HCT116 (cell line): ENCODE measurements at regions not wholly inside any gene's neighbourhood (a gene's known extent, or its start where the extent isn't known, plus 50 kb on each side); places are given as distances from the start of the nearest gene placed in this dataset.

ENCODE experiments used
- ATAC-seq: fragments of 200-7000 bp; cut with Tn5 transposase; 2 replicates; pipeline ENCODE4 v1.9.1; 2020; ENCODE audit warnings: mild to moderate bottlenecking, moderate library complexity
- BruUV-seq: library from RNA; stranded (reverse); fragments of 400-500 nt; replicated peaks from 2 replicates; lab custom pipeline; 2021; lab: Mats Ljungman, UMichigan
- CTCF ChIA-PET: fragments of 300-600 bp; sonication (Branson Sonifier 250); formaldehyde crosslinking; loops from one replicate; lab custom pipeline; 2021; ENCODE audit warnings: antibody characterized with exemption; lab: Charles Lee
- POLR2A ChIA-PET: fragments of 300-600, 350-600 bp; sonication (Branson Sonifier 250); formaldehyde crosslinking; loops from one replicate; lab custom pipeline; 2021; ENCODE audit warnings: antibody characterized with exemption; lab: Charles Lee
- RAD21 ChIA-PET, 2 experiments: fragments of 300-600 bp; sonication (Branson Sonifier 250); formaldehyde crosslinking; loops; one replicate each; lab custom pipeline; 2023; ENCODE audit warnings: low total read pairs in 2 of 2; ENCODE audit not compliant: uncharacterized antibody in 2 of 2, unreplicated experiment in 2 of 2, low non-redundant PET in 1 of 2; lab: Charles Lee
- DNase-seq: peaks from one replicate; pipeline ENCODE4 v3.0.0-alpha.2; 2010; ENCODE audit warnings: low read depth, low spot score
- H2AFZ ChIP-seq: fragments of 200-600 bp; shearing (Covaris generic), sonication (generic); 2 replicates; pipeline ENCODE4 v1.6.1; 2017; ENCODE audit warnings: low read depth, mixed run types, mixed read lengths, antibody characterized with exemption, low read length; ENCODE audit not compliant: poor library complexity, severe bottlenecking
- H3K27ac ChIP-seq: 2 replicates; pipeline ENCODE4 v1.5.1; 2012; ENCODE audit warnings: low read depth, low read length
- H3K27me3 ChIP-seq: fragments of 200-600 bp; sonication (generic); 2 replicates; pipeline ENCODE4 v1.6.1; 2016; ENCODE audit warnings: mixed run types, low read length, mixed read lengths; ENCODE audit not compliant: insufficient read depth
- H3K36me3 ChIP-seq, 2 experiments: fragments of 200-500 bp in 1 of 2; fragments of 200-600 bp in 1 of 2; sonication (Bioruptor generic) in 1 of 2; sonication (generic) in 1 of 2; 2 replicates each; pipeline versions ENCODE4 v1.5.1 to v1.6.1; 2014 to 2016; ENCODE audit warnings: low read length in 2 of 2, inconsistent platforms in 1 of 2, mixed read lengths in 1 of 2, mixed run types in 1 of 2; ENCODE audit not compliant: insufficient read depth in 2 of 2, control insufficient read depth in 1 of 2
- H3K4me1 ChIP-seq, 2 experiments: fragments of 200-600 bp in 1 of 2; sonication (generic) in 1 of 2; 2 replicates each; pipeline versions ENCODE4 v1.5.1 to v1.6.1; 2012 to 2017; ENCODE audit warnings: low read length in 2 of 2, inconsistent platforms in 1 of 2, mild to moderate bottlenecking in 1 of 2, mixed read lengths in 1 of 2, mixed run types in 1 of 2, moderate library complexity in 1 of 2; ENCODE audit not compliant: insufficient read depth in 2 of 2, control insufficient read depth in 1 of 2
- H3K4me2 ChIP-seq: fragments of 200-600 bp; sonication (generic); 2 replicates; pipeline ENCODE4 v1.6.1; 2017; ENCODE audit warnings: mixed run types, low read length, mixed read lengths
- H3K4me3 ChIP-seq, 2 experiments: fragments of 200-600 bp in 1 of 2; sonication (generic) in 1 of 2; replicated peaks in 1 of 2; 2 replicates each; pipeline ENCODE4 v1.5.1; 2011 to 2016; ENCODE audit warnings: low read length in 2 of 2, control low read depth in 1 of 2, low read depth in 1 of 2, mild to moderate bottlenecking in 1 of 2, mixed read lengths in 1 of 2, mixed run types in 1 of 2
- H3K79me2 ChIP-seq: fragments of 200-600 bp; sonication (generic); 2 replicates; pipeline ENCODE4 v1.6.1; 2017; ENCODE audit warnings: mild to moderate bottlenecking, mixed run types, low read length, moderate library complexity, mixed read lengths; ENCODE audit not compliant: insufficient read depth
- H3K9ac ChIP-seq: fragments of 200-600 bp; sonication (generic); 2 replicates; pipeline ENCODE4 v1.6.1; 2016; ENCODE audit warnings: low read length, mixed read lengths
- H3K9me2 ChIP-seq: fragments of 200-600 bp; sonication (generic), shearing (Covaris generic); 2 replicates; pipeline ENCODE4 v1.6.1; 2017; ENCODE audit warnings: mixed run types, mild to moderate bottlenecking, moderate library complexity; ENCODE audit not compliant: insufficient read depth
- H3K9me3 ChIP-seq, 2 experiments: fragments of 200-500 bp in 1 of 2; fragments of 200-600 bp in 1 of 2; sonication (Bioruptor generic) in 1 of 2; sonication (generic) in 1 of 2; 2 replicates each; pipeline ENCODE4 v1.6.1; 2014 to 2017; ENCODE audit warnings: low read length in 2 of 2, mixed read lengths in 2 of 2, inconsistent platforms in 1 of 2, low read depth in 1 of 2, mild to moderate bottlenecking in 1 of 2, mixed run types in 1 of 2, moderate library complexity in 1 of 2; ENCODE audit not compliant: control insufficient read depth in 1 of 2, insufficient read depth in 1 of 2
- H4K20me1 ChIP-seq: fragments of 200-600 bp; sonication (generic), shearing (Covaris generic); 2 replicates; pipeline ENCODE4 v1.6.1; 2017; ENCODE audit warnings: mixed run types, mild to moderate bottlenecking, moderate library complexity; ENCODE audit not compliant: insufficient read depth
- CBX3 ChIP-seq: IDR thresholded peaks from 2 replicates; pipeline ENCODE4 v1.6.1; 2012; ENCODE audit warnings: low read depth
- FOSL1 ChIP-seq: IDR thresholded peaks from 2 replicates; pipeline ENCODE4 v1.6.1; 2012; ENCODE audit warnings: low read depth
- JUND ChIP-seq: IDR thresholded peaks from 2 replicates; pipeline ENCODE4 v1.6.1; 2012
- POLR2A ChIP-seq: IDR thresholded peaks from 2 replicates; pipeline ENCODE4 v1.7.0; 2011; ENCODE audit warnings: borderline replicate concordance; ENCODE audit not compliant: insufficient read depth, insufficient read length; ENCODE audit errors: extremely low read depth
- POLR2AphosphoS5 ChIP-seq: IDR thresholded peaks from 2 replicates; pipeline ENCODE4 v1.6.1; 2011; ENCODE audit warnings: mild to moderate bottlenecking, low read depth, low read length, moderate library complexity
- RAD21 ChIP-seq: IDR thresholded peaks from 2 replicates; pipeline ENCODE4 v1.6.1; 2012; ENCODE audit warnings: low read depth, mild to moderate bottlenecking
- SIN3A ChIP-seq: IDR thresholded peaks from 2 replicates; pipeline ENCODE4 v1.6.1; 2012; ENCODE audit warnings: low read depth
- SP1 ChIP-seq: IDR thresholded peaks from 2 replicates; pipeline ENCODE4 v1.6.1; 2012; ENCODE audit warnings: low read depth
- SRF ChIP-seq: IDR thresholded peaks from 2 replicates; pipeline ENCODE4 v1.6.1; 2012; ENCODE audit warnings: low read depth
- TCF7L2 ChIP-seq: IDR thresholded peaks from 2 replicates; pipeline ENCODE4 v1.7.0; 2011; ENCODE audit warnings: borderline replicate concordance, inconsistent platforms; ENCODE audit not compliant: insufficient read depth, insufficient read length; ENCODE audit errors: extremely low read depth
- YY1 ChIP-seq: IDR thresholded peaks from 2 replicates; pipeline ENCODE4 v1.6.1; 2011; ENCODE audit warnings: low read length, low read depth, moderate library complexity, mild to moderate bottlenecking; ENCODE audit not compliant: insufficient replicate concordance; ENCODE audit errors: extremely low read depth
- ZFX ChIP-seq: fragments of 450-650 bp; IDR thresholded peaks from 2 replicates; pipeline ENCODE4 v1.6.1; 2017
- intact Hi-C: fragments of 100-400 bp; cut with micrococcal nuclease; formaldehyde crosslinking; loops from 2 replicates; pipeline ENCODE4 v1.10.0; 2022
- TF ChIP-seq, protein P1 (sequence below): IDR thresholded peaks from 2 replicates; pipeline ENCODE4 v1.6.1; 2011; ENCODE audit warnings: mild to moderate bottlenecking, low read length, moderate library complexity; ENCODE audit not compliant: insufficient replicate concordance; ENCODE audit errors: extremely low read depth
- TF ChIP-seq, protein P2 (sequence below): IDR thresholded peaks from 2 replicates; pipeline ENCODE4 v1.6.1; 2012
- TF ChIP-seq, protein P3 (sequence below): IDR thresholded peaks from 2 replicates; pipeline ENCODE4 v1.6.1; 2012
- TF ChIP-seq, protein P4 (sequence below): IDR thresholded peaks from 2 replicates; pipeline ENCODE4 v1.6.1; 2012; ENCODE audit warnings: low read depth
- TF ChIP-seq, protein P5 (sequence below), 3 experiments: fragments of 200-600 bp in 1 of 3; sonication (generic) in 1 of 3; IDR thresholded peaks in 2 of 3; conservative IDR thresholded peaks in 1 of 3; 2 replicates each; pipeline ENCODE4 v1.5.1; 2012 to 2017; ENCODE audit warnings: low read depth in 2 of 3, low read length in 2 of 3, antibody characterized with exemption in 1 of 3, borderline replicate concordance in 1 of 3, control low read depth in 1 of 3, mild to moderate bottlenecking in 1 of 3, mixed read lengths in 1 of 3, mixed run types in 1 of 3, moderate library complexity in 1 of 3; ENCODE audit not compliant: insufficient read depth in 1 of 3

DNA sequence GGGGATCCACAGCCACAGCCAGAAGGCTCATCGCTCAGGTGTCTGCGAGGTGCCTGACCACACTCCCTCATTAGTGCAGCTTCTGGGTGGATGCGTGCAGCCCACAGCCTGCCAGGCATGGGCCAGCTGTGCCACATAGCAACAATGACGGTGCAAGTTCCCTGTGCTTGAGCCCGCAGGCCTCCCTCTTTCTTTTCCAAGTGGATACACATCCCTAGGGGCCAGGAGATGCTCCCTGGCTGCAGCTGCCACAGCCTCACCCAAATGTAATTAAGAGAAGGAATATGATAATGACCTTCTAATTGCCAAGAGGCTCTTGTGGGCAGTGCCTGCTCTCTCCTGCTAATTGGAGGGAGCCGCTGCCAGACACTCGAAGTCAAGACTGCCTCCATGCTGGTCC lies 116.0 kb upstream of the PPP1R26 start (continued):
- TF ChIP-seq, protein P1, sequence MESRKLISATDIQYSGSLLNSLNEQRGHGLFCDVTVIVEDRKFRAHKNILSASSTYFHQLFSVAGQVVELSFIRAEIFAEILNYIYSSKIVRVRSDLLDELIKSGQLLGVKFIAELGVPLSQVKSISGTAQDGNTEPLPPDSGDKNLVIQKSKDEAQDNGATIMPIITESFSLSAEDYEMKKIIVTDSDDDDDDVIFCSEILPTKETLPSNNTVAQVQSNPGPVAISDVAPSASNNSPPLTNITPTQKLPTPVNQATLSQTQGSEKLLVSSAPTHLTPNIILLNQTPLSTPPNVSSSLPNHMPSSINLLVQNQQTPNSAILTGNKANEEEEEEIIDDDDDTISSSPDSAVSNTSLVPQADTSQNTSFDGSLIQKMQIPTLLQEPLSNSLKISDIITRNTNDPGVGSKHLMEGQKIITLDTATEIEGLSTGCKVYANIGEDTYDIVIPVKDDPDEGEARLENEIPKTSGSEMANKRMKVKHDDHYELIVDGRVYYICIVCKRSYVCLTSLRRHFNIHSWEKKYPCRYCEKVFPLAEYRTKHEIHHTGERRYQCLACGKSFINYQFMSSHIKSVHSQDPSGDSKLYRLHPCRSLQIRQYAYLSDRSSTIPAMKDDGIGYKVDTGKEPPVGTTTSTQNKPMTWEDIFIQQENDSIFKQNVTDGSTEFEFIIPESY, result no peak
- TF ChIP-seq SP1, result no peak
- TF ChIP-seq CBX3, result no peak
- TF ChIP-seq, protein P2, sequence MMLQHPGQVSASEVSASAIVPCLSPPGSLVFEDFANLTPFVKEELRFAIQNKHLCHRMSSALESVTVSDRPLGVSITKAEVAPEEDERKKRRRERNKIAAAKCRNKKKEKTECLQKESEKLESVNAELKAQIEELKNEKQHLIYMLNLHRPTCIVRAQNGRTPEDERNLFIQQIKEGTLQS, result no peak
- TF ChIP-seq, protein P3, sequence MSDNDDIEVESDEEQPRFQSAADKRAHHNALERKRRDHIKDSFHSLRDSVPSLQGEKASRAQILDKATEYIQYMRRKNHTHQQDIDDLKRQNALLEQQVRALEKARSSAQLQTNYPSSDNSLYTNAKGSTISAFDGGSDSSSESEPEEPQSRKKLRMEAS, result no peak
- no peak for TF ChIP-seq FOSL1
- no peak for TF ChIP-seq SIN3A
- no peak for TF ChIP-seq POLR2AphosphoS5

DNA sequence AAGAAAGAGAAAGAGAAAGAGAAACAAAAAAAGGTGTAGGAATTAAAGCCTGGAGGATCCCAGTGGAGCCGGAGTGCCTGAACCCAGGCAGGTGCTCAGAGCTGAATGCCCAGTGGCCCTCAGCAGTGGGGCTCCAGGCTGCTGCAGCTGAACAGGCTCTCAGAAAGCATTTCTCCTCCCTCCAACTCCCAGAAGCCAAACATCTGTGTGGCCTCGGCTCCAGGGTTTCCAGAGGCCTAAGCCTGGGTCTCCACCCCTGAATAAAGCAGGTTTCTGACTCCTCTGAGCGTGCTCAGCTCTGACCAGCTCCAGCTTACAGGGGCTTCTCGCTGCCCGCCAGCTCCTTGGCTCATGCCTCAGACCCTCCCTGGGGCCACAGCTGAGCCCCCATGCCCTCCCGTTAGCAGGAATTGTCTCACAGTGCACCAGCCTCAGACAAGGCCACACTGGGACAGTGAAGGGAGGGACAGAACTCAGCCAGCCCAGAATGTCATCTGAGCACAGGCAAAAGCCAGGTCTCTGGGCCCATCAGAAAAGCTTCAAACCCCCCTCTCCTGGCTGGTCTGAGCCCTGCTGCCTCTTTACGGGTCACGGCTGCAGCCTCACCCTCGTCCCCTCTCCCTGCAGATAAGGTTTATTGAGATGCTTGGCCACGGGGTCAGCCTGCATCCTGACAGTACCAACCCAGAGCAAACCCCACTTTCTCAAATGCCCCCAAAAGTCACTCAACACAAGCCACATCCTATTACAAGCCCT lies 114.4 kb upstream of the PPP1R26 start:
- CTCF ChIA-PET, result no interaction called here
- POLR2A ChIA-PET, result no interaction called here
- no peak for TF ChIP-seq YY1
- no peak for TF ChIP-seq FOSL1
- TF ChIP-seq POLR2A, result no peak
- TF ChIP-seq SIN3A, result no peak
- TF ChIP-seq SRF, result no peak
- TF ChIP-seq, protein P4, sequence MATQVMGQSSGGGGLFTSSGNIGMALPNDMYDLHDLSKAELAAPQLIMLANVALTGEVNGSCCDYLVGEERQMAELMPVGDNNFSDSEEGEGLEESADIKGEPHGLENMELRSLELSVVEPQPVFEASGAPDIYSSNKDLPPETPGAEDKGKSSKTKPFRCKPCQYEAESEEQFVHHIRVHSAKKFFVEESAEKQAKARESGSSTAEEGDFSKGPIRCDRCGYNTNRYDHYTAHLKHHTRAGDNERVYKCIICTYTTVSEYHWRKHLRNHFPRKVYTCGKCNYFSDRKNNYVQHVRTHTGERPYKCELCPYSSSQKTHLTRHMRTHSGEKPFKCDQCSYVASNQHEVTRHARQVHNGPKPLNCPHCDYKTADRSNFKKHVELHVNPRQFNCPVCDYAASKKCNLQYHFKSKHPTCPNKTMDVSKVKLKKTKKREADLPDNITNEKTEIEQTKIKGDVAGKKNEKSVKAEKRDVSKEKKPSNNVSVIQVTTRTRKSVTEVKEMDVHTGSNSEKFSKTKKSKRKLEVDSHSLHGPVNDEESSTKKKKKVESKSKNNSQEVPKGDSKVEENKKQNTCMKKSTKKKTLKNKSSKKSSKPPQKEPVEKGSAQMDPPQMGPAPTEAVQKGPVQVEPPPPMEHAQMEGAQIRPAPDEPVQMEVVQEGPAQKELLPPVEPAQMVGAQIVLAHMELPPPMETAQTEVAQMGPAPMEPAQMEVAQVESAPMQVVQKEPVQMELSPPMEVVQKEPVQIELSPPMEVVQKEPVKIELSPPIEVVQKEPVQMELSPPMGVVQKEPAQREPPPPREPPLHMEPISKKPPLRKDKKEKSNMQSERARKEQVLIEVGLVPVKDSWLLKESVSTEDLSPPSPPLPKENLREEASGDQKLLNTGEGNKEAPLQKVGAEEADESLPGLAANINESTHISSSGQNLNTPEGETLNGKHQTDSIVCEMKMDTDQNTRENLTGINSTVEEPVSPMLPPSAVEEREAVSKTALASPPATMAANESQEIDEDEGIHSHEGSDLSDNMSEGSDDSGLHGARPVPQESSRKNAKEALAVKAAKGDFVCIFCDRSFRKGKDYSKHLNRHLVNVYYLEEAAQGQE, result no peak
- TF ChIP-seq JUND, result no peak
- TF ChIP-seq TCF7L2, result no peak
- TF ChIP-seq, protein P3, result no peak
- TF ChIP-seq, protein P5, sequence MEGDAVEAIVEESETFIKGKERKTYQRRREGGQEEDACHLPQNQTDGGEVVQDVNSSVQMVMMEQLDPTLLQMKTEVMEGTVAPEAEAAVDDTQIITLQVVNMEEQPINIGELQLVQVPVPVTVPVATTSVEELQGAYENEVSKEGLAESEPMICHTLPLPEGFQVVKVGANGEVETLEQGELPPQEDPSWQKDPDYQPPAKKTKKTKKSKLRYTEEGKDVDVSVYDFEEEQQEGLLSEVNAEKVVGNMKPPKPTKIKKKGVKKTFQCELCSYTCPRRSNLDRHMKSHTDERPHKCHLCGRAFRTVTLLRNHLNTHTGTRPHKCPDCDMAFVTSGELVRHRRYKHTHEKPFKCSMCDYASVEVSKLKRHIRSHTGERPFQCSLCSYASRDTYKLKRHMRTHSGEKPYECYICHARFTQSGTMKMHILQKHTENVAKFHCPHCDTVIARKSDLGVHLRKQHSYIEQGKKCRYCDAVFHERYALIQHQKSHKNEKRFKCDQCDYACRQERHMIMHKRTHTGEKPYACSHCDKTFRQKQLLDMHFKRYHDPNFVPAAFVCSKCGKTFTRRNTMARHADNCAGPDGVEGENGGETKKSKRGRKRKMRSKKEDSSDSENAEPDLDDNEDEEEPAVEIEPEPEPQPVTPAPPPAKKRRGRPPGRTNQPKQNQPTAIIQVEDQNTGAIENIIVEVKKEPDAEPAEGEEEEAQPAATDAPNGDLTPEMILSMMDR (IDR thresholded peaks at IDR 0.05 in 2 of 3, conservative IDR thresholded peaks at IDR 0.05 in 1 of 3; ENCODE audit: borderline replicate concordance in 1 of 3, insufficient read depth in 1 of 3, low read depth in 2 of 3, low read length in 2 of 3), result no peak
- no peak for TF ChIP-seq RAD21
- TF ChIP-seq CBX3, result no peak
- TF ChIP-seq ZFX, result no peak

More for the DNA sequence above, 114.4 kb upstream of the PPP1R26 start:
- no peaks in the 10 kb centered on the region for H3K27me3 ChIP-seq
- BruUV-seq, result no TSS peak
- intact Hi-C loops, result no loop called here
- H3K9ac ChIP-seq, result no peak overlapping the region
- no peaks in the 10 kb centered on the region for H3K36me3 ChIP-seq
- H3K4me3 ChIP-seq, result no peak overlapping the region
- ATAC-seq (no peak), DNase-seq (no peak)
- RAD21 ChIA-PET, result no interaction called here
- H3K4me1 ChIP-seq, result no peaks in the 10 kb centered on the region
- no peaks in the 10 kb centered on the region for H3K9me3 ChIP-seq
- H3K4me2 ChIP-seq, result no peak overlapping the region
- H4K20me1 ChIP-seq, result no peaks in the 10 kb centered on the region
- no peaks in the 10 kb centered on the region for H3K9me2 ChIP-seq
- no peaks in the 10 kb centered on the region for H3K79me2 ChIP-seq
- H2AFZ ChIP-seq, result no peak overlapping the region
- H3K27ac ChIP-seq, result no peak overlapping the region
